ENCODE measurements at regions not wholly inside any gene's neighbourhood (a gene's known extent, or its start where the extent isn't known, plus 50 kb on each side); places are given as distances from the start of the nearest gene placed in this dataset.

- H3K4me1 Mint-ChIP-seq (ENCODE audit: insufficient read depth, unreplicated experiment): no peaks in the 10 kb centered on the region
- no peak overlapping the region for H3K27ac Mint-ChIP-seq (ENCODE audit: low read depth, unreplicated experiment)
- intact Hi-C loops (cut with micrococcal nuclease): no loop called here
- no peaks in the 10 kb centered on the region for H3K9me3 Mint-ChIP-seq (ENCODE audit: unreplicated experiment)
- no peak for DNase-seq (ENCODE audit: unreplicated experiment)
- no peak for TF ChIP-seq CTCF (IDR thresholded peaks at IDR 0.05; ENCODE audit: unreplicated experiment)
- no peaks in the 10 kb centered on the region for H3K27me3 Mint-ChIP-seq (ENCODE audit: insufficient read depth, unreplicated experiment)
- H3K36me3 Mint-ChIP-seq (ENCODE audit: insufficient read depth, unreplicated experiment): no peaks in the 10 kb centered on the region
- BruUV-seq (replicated peaks): no TSS peak
- POLR2A ChIA-PET: interaction anchor here (0.7 to 1.1 kb wide), 4 partner anchors 8 to 1023 kb away, joined by 3 read pairs; no protein-coding TSS in a partner anchor
- H3K4me3 Mint-ChIP-seq (ENCODE audit: unreplicated experiment): no peak overlapping the region
- CTCF ChIA-PET: interaction anchor here (0.6 to 0.8 kb wide), 3 partner anchors 9 to 632 kb away, joined by 3 to 5 read pairs (median 3); no protein-coding TSS in a partner anchor
Measured at GRCh38 chr14:56412468-56413434, 166.8 kb upstream of the TMEM260 start.

DNA sequence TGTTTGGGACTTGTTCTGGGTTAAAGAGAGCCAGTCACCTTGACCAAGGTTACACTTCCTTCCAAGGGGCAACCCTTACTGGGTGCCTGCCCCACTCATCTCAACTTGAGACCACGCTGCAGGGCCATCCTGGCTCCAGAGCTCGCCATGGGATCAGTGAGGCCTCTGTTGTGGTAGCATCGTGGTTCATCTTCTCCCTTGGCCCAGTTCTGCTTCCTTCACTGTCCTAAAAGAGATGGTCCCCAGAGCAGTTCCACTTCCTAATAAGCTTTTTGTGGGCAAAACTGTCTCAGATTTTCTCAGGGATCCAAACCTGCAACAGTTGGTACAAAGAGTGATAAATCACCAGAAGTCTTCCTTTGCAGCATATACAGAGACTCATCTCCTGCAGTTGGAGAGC, 165.9 kb upstream of the TMEM260 start:
- no peak for TF ChIP-seq CTCF (IDR thresholded peaks at IDR 0.05; ENCODE audit: unreplicated experiment)
- intact Hi-C loops (cut with micrococcal nuclease): no loop called here
- Mint-ChIP-seq H3K27ac (ENCODE audit: low read depth, unreplicated experiment) (no peak overlapping the region), H3K27me3 (ENCODE audit: insufficient read depth, unreplicated experiment) (no peaks in the 10 kb centered on the region), H3K9me3 (ENCODE audit: unreplicated experiment) (no peaks in the 10 kb centered on the region), H3K4me3 (ENCODE audit: unreplicated experiment) (no peak overlapping the region), H3K4me1 (ENCODE audit: insufficient read depth, unreplicated experiment) (no peaks in the 10 kb centered on the region), H3K36me3 (ENCODE audit: insufficient read depth, unreplicated experiment) (no peaks in the 10 kb centered on the region)
- no TSS peak for BruUV-seq (replicated peaks)
- no peak for DNase-seq (ENCODE audit: unreplicated experiment)
- CTCF ChIA-PET: interaction anchor here (0.5 kb wide), 1 partner anchor 74 kb away, joined by 3 read pairs; no protein-coding TSS in a partner anchor
- POLR2A ChIA-PET: no interaction called here

GRCh38 chr14:56414236-56414635, 165.4 kb upstream of the TMEM260 start:
- Mint-ChIP-seq H3K27me3 (ENCODE audit: insufficient read depth, unreplicated experiment) (no peaks in the 10 kb centered on the region), H3K9me3 (ENCODE audit: unreplicated experiment) (no peaks in the 10 kb centered on the region), H3K4me1 (ENCODE audit: insufficient read depth, unreplicated experiment) (no peaks in the 10 kb centered on the region), H3K27ac (ENCODE audit: low read depth, unreplicated experiment) (no peak overlapping the region), H3K4me3 (ENCODE audit: unreplicated experiment) (no peak overlapping the region), H3K36me3 (ENCODE audit: insufficient read depth, unreplicated experiment) (no peaks in the 10 kb centered on the region)
- ChIA-PET CTCF (no interaction called here), POLR2A (no interaction called here)
- intact Hi-C loops (cut with micrococcal nuclease): no loop called here
- TF ChIP-seq CTCF (IDR thresholded peaks at IDR 0.05; ENCODE audit: unreplicated experiment): no peak
- BruUV-seq (replicated peaks): no TSS peak
- no peak for DNase-seq (ENCODE audit: unreplicated experiment)

DNA sequence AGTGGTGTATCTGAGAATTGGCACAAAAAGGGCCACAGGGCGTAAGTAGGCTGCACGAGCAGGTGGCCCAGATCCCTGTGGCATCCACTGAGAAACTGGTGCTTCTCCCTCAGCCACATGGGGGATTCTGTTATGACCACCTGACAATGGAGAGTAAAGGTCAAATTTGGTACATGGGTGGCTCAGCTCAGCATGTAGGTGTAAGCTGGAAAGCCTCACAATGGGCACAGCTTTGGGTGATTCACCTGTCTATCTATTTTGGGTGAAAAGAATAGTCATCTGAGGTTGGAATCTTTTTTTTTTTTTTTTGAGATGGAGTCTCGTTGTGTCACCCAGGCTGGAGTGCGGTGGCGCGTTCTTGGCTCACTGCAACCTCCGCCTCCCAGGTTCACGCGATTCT, 163.4 kb upstream of the TMEM260 start:
- ChIA-PET CTCF (interaction anchor here (0.6 kb wide), 1 partner anchor 320 kb away, joined by 3 read pairs; no protein-coding TSS in a partner anchor), POLR2A (no interaction called here)
- TF ChIP-seq CTCF (IDR thresholded peaks at IDR 0.05; ENCODE audit: unreplicated experiment): no peak
- H3K27me3 Mint-ChIP-seq (ENCODE audit: insufficient read depth, unreplicated experiment): no peaks in the 10 kb centered on the region
- H3K36me3 Mint-ChIP-seq (ENCODE audit: insufficient read depth, unreplicated experiment): no peaks in the 10 kb centered on the region
- BruUV-seq (replicated peaks): no TSS peak
- H3K4me1 Mint-ChIP-seq (ENCODE audit: insufficient read depth, unreplicated experiment): no peaks in the 10 kb centered on the region
- no peak overlapping the region for H3K4me3 Mint-ChIP-seq (ENCODE audit: unreplicated experiment)
- H3K27ac Mint-ChIP-seq (ENCODE audit: low read depth, unreplicated experiment): no peak overlapping the region
- no peaks in the 10 kb centered on the region for H3K9me3 Mint-ChIP-seq (ENCODE audit: unreplicated experiment)
- DNase-seq (ENCODE audit: unreplicated experiment): no peak
- intact Hi-C loops (cut with micrococcal nuclease): no loop called here
